Common myeloid progenitor, CD34-positive (primary cell): ENCODE measurements at regions not wholly inside any gene's neighbourhood (a gene's known extent, or its start where the extent isn't known, plus 50 kb on each side); places are given as distances from the start of the nearest gene placed in this dataset.
A peak's percentile ranks its signal among the peaks of the same experiment; 100 is the strongest.

Experiments used
- CTCF ChIA-PET: fragments of 350-600 bp; sonication (Branson Sonifier 250); formaldehyde crosslinking; loops from one replicate; lab custom pipeline; 2021; ENCODE audit warnings: antibody characterized with exemption; lab: Charles Lee
- POLR2A ChIA-PET: fragments of 350-600 bp; sonication (Branson Sonifier 250); formaldehyde crosslinking; loops from one replicate; lab custom pipeline; 2021; ENCODE audit warnings: antibody characterized with exemption; lab: Charles Lee
- DNase-seq, 3 donors: peaks; one replicate each; pipeline versions ENCODE4 v3.0.0 to v3.0.0-alpha.2; 2013
- H3K27ac ChIP-seq, 2 experiments: 1 replicate in 1 of 2; 2 replicates in 1 of 2; pipeline ENCODE4 v1.7.0; 2013; ENCODE audit warnings: inconsistent platforms in 2 of 2, low read length in 2 of 2, mild to moderate bottlenecking in 2 of 2, low read depth in 1 of 2, moderate library complexity in 1 of 2; ENCODE audit not compliant: severe bottlenecking in 2 of 2, insufficient read depth in 1 of 2, poor library complexity in 1 of 2
- H3K27me3 ChIP-seq, 5 experiments: replicated peaks in 2 of 5; 1 replicate in 3 of 5; 2 replicates in 2 of 5; pipeline versions ENCODE4 v1.6.1 to v1.7.0; 2013; ENCODE audit warnings: low read length in 4 of 5, mild to moderate bottlenecking in 2 of 5, moderate library complexity in 2 of 5, inconsistent platforms in 1 of 5; ENCODE audit not compliant: insufficient read depth in 5 of 5, control insufficient read depth in 4 of 5
- H3K36me3 ChIP-seq, 4 experiments: 1 replicate in 2 of 4; 2 replicates in 2 of 4; pipeline versions ENCODE4 v1.6.1 to v1.7.0; 2013; ENCODE audit warnings: low read length in 3 of 4, control low read depth in 1 of 4, mild to moderate bottlenecking in 1 of 4; ENCODE audit not compliant: control insufficient read depth in 4 of 4, insufficient read depth in 4 of 4
- H3K4me1 ChIP-seq, 4 experiments: 1 replicate in 3 of 4; 2 replicates in 1 of 4; pipeline versions ENCODE4 v1.6.1 to v1.7.1; 2013; ENCODE audit warnings: low read length in 3 of 4, mild to moderate bottlenecking in 3 of 4, control low read depth in 1 of 4, inconsistent platforms in 1 of 4, moderate library complexity in 1 of 4; ENCODE audit not compliant: control insufficient read depth in 4 of 4, insufficient read depth in 4 of 4; ENCODE audit errors: control extremely low read depth in 1 of 4
- H3K4me3 ChIP-seq, 7 experiments: 1 replicate in 4 of 7; 2 replicates in 3 of 7; pipeline versions ENCODE4 v1.5.1 to v1.7.0; 2013; ENCODE audit warnings: mild to moderate bottlenecking in 7 of 7, low read length in 6 of 7, moderate library complexity in 6 of 7, inconsistent platforms in 2 of 7, low read depth in 2 of 7, control low read depth in 1 of 7; ENCODE audit not compliant: insufficient read depth in 4 of 7, control insufficient read depth in 1 of 7; ENCODE audit errors: extremely low read depth in 1 of 7
- H3K9me3 ChIP-seq, 5 experiments: 1 replicate in 4 of 5; 2 replicates in 1 of 5; pipeline versions ENCODE4 v1.6.1 to v1.7.1; 2013; ENCODE audit warnings: low read length in 4 of 5, mild to moderate bottlenecking in 2 of 5, inconsistent platforms in 1 of 5, low read depth in 1 of 5, moderate library complexity in 1 of 5; ENCODE audit not compliant: control insufficient read depth in 4 of 5, insufficient read depth in 2 of 5; ENCODE audit errors: control extremely low read depth in 1 of 5
- WGBS: methylation state at CpG from one replicate; pipeline ENCODE4 v1.1.5; 2013; ENCODE audit not compliant: insufficient coverage; 5-methylcytosine and 5-hydroxymethylcytosine counted together

GRCh38 chr2:15836689-15837610 lies 103.4 kb upstream of the MYCN start:
- WGBS: 98% methylated on average over 9 of the region's 13 CpGs
- CTCF ChIA-PET: no interaction called here
- POLR2A ChIA-PET: no interaction called here
- H3K4me3 ChIP-seq: no peak overlapping the region
- H3K9me3 ChIP-seq: peaks cover 0 to 2% (median 0%) of the 10 kb centered on the region in 5 experiments
- H3K27ac ChIP-seq: no peak overlapping the region
- no peak for DNase-seq
- no peaks in the 10 kb centered on the region for H3K27me3 ChIP-seq
- H3K4me1 ChIP-seq: no peaks in the 10 kb centered on the region
- H3K36me3 ChIP-seq: no peaks in the 10 kb centered on the region

DNA sequence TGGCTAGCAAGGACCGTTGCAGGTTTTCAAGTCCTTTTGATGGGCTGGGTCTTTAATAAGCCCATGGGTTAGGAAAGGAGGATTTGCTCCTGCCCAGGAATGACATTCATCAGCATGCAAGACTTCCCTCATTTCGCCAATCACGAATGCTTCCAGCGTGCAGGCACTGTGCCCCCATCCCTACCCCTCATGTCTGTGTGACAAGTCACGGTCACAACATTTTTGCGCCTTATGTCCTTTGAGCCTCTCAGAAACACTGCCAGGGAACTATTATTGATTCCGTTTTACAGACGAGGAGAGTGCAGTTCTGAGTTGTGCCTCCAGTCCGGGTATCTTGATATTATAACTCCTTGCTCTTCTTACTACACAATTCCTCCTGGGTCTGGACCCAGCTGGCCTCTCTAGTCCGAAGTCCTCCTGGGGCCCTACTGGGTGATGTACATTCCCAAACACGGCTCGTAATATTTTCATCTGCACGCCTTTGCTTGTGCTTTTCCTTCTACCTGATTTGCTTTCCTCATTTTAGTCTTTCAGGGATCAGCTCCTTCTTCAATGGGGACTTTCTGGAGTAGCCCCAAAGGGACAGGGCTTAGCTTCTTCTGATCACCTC lies 101.8 kb upstream of the MYCN start:
- Histone ChIP-seq H3K4me1 (no peaks in the 10 kb centered on the region), H3K36me3 (no peaks in the 10 kb centered on the region), H3K4me3 (no peak overlapping the region), H3K9me3 (peaks cover 0 to 2% (median 0%) of the 10 kb centered on the region in 5 experiments), H3K27ac (no peak overlapping the region), H3K27me3 (no peaks in the 10 kb centered on the region)
- ChIA-PET CTCF (no interaction called here), POLR2A (no interaction called here)
- no peak for DNase-seq
- WGBS: 98% methylated on average over 13 of the region's 13 CpGs

GRCh38 chr2:15839426-15840124 lies 100.8 kb upstream of the MYCN start:
- no peak overlapping the region for H3K27ac ChIP-seq
- ChIA-PET CTCF (no interaction called here), POLR2A (no interaction called here)
- no peaks in the 10 kb centered on the region for H3K27me3 ChIP-seq
- no peak overlapping the region for H3K4me3 ChIP-seq
- WGBS: 100% methylated on average over 7 of the region's 9 CpGs
- peaks cover 0 to 8% (median 3%) of the 10 kb centered on the region in 4 experiments for H3K4me1 ChIP-seq
- no peaks in the 10 kb centered on the region for H3K36me3 ChIP-seq
- peaks cover 0 to 2% (median 0%) of the 10 kb centered on the region in 5 experiments for H3K9me3 ChIP-seq
- no peak for DNase-seq

- peak in 1 of 3 donors; percentile 16 for DNase-seq
- Histone ChIP-seq H3K9me3 (peaks cover 0 to 2% (median 0%) of the 10 kb centered on the region in 5 experiments), H3K27me3 (no peaks in the 10 kb centered on the region), H3K36me3 (no peaks in the 10 kb centered on the region), H3K4me3 (no peak overlapping the region), H3K4me1 (peaks cover 0 to 8% (median 3%) of the 10 kb centered on the region in 4 experiments), H3K27ac (no peak overlapping the region)
- ChIA-PET POLR2A (no interaction called here), CTCF (no interaction called here)
- 70% methylated on average over 2 of the region's 3 CpGs for WGBS
These were observed 100.2 kb upstream of the MYCN start for GRCh38 chr2:15840148-15840547.

- no peaks in the 10 kb centered on the region for H3K9me3 ChIP-seq
- ChIA-PET CTCF (no interaction called here), POLR2A (no interaction called here)
- WGBS: 100% methylated on average over 6 of the region's 8 CpGs
- no peak overlapping the region for H3K4me3 ChIP-seq
- H3K27me3 ChIP-seq: no peaks in the 10 kb centered on the region
- H3K4me1 ChIP-seq: peaks cover 0 to 8% (median 3%) of the 10 kb centered on the region in 4 experiments
- H3K36me3 ChIP-seq: no peaks in the 10 kb centered on the region
- DNase-seq: no peak
- no peak overlapping the region for H3K27ac ChIP-seq
These were observed 99.4 kb upstream of the MYCN start for GRCh38 chr2:15840969-15841368.

GRCh38 chr2:15841776-15842560 lies 98.4 kb upstream of the MYCN start:
- ChIA-PET POLR2A (no interaction called here), CTCF (no interaction called here)
- no peaks in the 10 kb centered on the region for H3K36me3 ChIP-seq
- H3K4me1 ChIP-seq: peaks cover 0 to 8% (median 3%) of the 10 kb centered on the region in 4 experiments
- 87% methylated on average over 10 of the region's 12 CpGs for WGBS
- no peaks in the 10 kb centered on the region for H3K9me3 ChIP-seq
- no peaks in the 10 kb centered on the region for H3K27me3 ChIP-seq
- no peak overlapping the region for H3K27ac ChIP-seq
- H3K4me3 ChIP-seq: no peak overlapping the region
- DNase-seq: no peak
